Activated CD4-positive, alpha-beta T cell treated with anti-CD3 and anti-CD28 coated beads, Interleukin-2, amount 50 U/mL, for 16 hours (primary cell): ENCODE measurements at regions not wholly inside any gene's neighbourhood (a gene's known extent, or its start where the extent isn't known, plus 50 kb on each side); places are given as distances from the start of the nearest gene placed in this dataset.

Experiments used
- DNase-seq: peaks from one replicate; pipeline ENCODE4 v3.0.0-alpha.2; 2020

GRCh38 chr5:143761663-143762062 is 50.3 kb upstream of the HMHB1 start:
- no peak for DNase-seq

GRCh38 chr5:143760755-143761154 is 51.2 kb upstream of the HMHB1 start:
- no peak for DNase-seq

- DNase-seq = peak; percentile 80
Observed at GRCh38 chr5:143760131-143760505, 51.8 kb upstream of the HMHB1 start.

GRCh38 chr5:143759396-143760130 is 52.4 kb upstream of the HMHB1 start:
- DNase-seq = peak; percentile 54

GRCh38 chr5:143758750-143759149 is 53.2 kb upstream of the HMHB1 start:
- DNase-seq = peak; percentile 87

- peak; percentile 14 for DNase-seq
Observed at GRCh38 chr5:143758015-143758414, 53.9 kb upstream of the HMHB1 start.

GRCh38 chr5:143757116-143757515 is 54.8 kb upstream of the HMHB1 start:
- peak; percentile 28 for DNase-seq

- no peak for DNase-seq
Observed at GRCh38 chr5:143755966-143756365, 56.0 kb upstream of the HMHB1 start.

GRCh38 chr5:143752165-143752850 is 59.7 kb upstream of the HMHB1 start:
- DNase-seq = no peak

- DNase-seq = no peak
Observed at GRCh38 chr5:143751342-143751741, 60.6 kb upstream of the HMHB1 start.

- no peak for DNase-seq
Observed at GRCh38 chr5:143749581-143750205, 62.3 kb upstream of the HMHB1 start.

GRCh38 chr5:143748516-143748915 is 63.4 kb upstream of the HMHB1 start:
- DNase-seq = no peak

- DNase-seq = no peak
Observed at GRCh38 chr5:143742951-143743350, 69.0 kb upstream of the HMHB1 start.

- no peak for DNase-seq
Observed at GRCh38 chr5:143741421-143741820, 70.5 kb upstream of the HMHB1 start.

GRCh38 chr5:143740956-143741355 is 71.0 kb upstream of the HMHB1 start:
- no peak for DNase-seq

GRCh38 chr5:143739746-143740145 is 72.2 kb upstream of the HMHB1 start:
- DNase-seq = no peak

GRCh38 chr5:143738417-143739401 is 73.3 kb upstream of the HMHB1 start:
- no peak for DNase-seq

- DNase-seq = no peak
Observed at GRCh38 chr5:143737062-143737461, 74.9 kb upstream of the HMHB1 start.

GRCh38 chr5:143734456-143734780 is 77.5 kb upstream of the HMHB1 start:
- DNase-seq = no peak

GRCh38 chr5:143733665-143734455 is 78.1 kb upstream of the HMHB1 start:
- DNase-seq = no peak

GRCh38 chr5:143732402-143732801 is 79.6 kb upstream of the HMHB1 start:
- no peak for DNase-seq

- no peak for DNase-seq
Observed at GRCh38 chr5:143730112-143730801, 81.7 kb upstream of the HMHB1 start.
